Skeletal muscle tissue (tissue), 3 donors: ENCODE measurements at regions not wholly inside any gene's neighbourhood (a gene's known extent, or its start where the extent isn't known, plus 50 kb on each side); places are given as distances from the start of the nearest gene placed in this dataset.

Experiments
- H3K27ac ChIP-seq: one replicate; pipeline ENCODE4 v1.7.0; 2013; ENCODE audit warnings: mild to moderate bottlenecking, low read depth, low read length, inconsistent platforms
- H3K27me3 ChIP-seq, 3 donors: one replicate each; pipeline ENCODE4 v1.7.0; 2013; ENCODE audit warnings: low read length in 3 of 3; ENCODE audit not compliant: control insufficient read depth in 3 of 3, insufficient read depth in 3 of 3
- H3K36me3 ChIP-seq, 3 donors: one replicate each; pipeline ENCODE4 v1.7.0; 2013; ENCODE audit warnings: low read length in 3 of 3; ENCODE audit not compliant: control insufficient read depth in 3 of 3, insufficient read depth in 3 of 3
- H3K4me1 ChIP-seq, 3 donors: one replicate each; pipeline ENCODE4 v1.7.0; 2013; ENCODE audit warnings: low read length in 3 of 3, mild to moderate bottlenecking in 3 of 3; ENCODE audit not compliant: control insufficient read depth in 3 of 3, insufficient read depth in 3 of 3
- H3K4me3 ChIP-seq, 3 donors: one replicate each; pipeline ENCODE4 v1.7.0; 2013; ENCODE audit warnings: low read length in 3 of 3
- H3K9ac ChIP-seq, 3 donors: one replicate each; pipeline ENCODE4 v1.7.0; 2013; ENCODE audit warnings: low read length in 3 of 3, mild to moderate bottlenecking in 3 of 3, moderate library complexity in 2 of 3, low read depth in 1 of 3
- H3K9me3 ChIP-seq, 3 donors: one replicate each; pipeline ENCODE4 v1.7.0; 2013; ENCODE audit warnings: low read length in 3 of 3; ENCODE audit not compliant: control insufficient read depth in 3 of 3
- donor health status: Osteomylitis.

GRCh38 chr14:84520711-84521338 is 1009.1 kb upstream of the FLRT2 start:
- Histone ChIP-seq H3K9ac (no peak overlapping the region), H3K4me3 (no peak overlapping the region), H3K36me3 (no peaks in the 10 kb centered on the region), H3K27ac (no peak overlapping the region), H3K27me3 (no peaks in the 10 kb centered on the region), H3K4me1 (no peaks in the 10 kb centered on the region), H3K9me3 (no peaks in the 10 kb centered on the region)

DNA sequence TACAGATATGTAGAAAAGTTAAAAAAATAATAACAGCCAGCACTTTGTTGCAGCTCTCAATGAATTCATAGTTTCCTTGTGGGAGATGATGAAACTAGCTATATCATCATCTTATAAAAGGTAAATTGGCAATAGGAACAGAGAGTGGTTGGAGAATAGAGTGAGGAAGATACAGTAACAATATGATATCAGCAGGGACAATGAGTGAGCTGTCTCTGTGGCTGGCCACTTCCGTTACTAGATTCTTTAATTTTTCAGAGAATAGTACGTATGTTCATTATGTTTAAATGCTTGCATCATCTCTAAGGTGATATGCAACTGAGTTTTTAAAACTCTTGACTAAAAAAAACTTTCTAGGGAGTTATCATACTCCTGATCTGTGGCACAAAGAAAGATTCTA is 1006.2 kb upstream of the FLRT2 start:
- H3K9me3 ChIP-seq, result no peaks in the 10 kb centered on the region
- no peaks in the 10 kb centered on the region for H3K36me3 ChIP-seq
- H3K9ac ChIP-seq, result no peak overlapping the region
- H3K4me1 ChIP-seq, result no peaks in the 10 kb centered on the region
- H3K27ac ChIP-seq, result no peak overlapping the region
- H3K27me3 ChIP-seq, result no peaks in the 10 kb centered on the region
- no peak overlapping the region for H3K4me3 ChIP-seq

DNA sequence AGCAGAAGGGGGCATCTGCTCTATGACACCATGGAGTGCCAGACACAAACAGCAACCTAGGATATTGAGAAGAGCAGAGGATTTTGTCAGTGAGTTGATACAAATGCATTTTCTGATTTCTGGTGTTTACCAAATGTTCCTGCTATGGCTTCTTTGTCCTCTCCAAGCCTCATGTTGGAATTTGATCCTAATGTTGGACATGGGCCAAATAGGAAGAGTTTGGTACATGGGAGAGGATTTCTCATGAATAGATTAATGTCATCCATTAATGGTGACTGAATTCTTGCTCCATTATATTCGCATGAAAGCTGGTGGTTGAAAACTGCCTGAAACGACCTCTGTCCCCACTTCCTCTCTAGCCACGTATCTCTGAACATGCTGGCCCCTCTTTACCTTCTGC is 1002.2 kb upstream of the FLRT2 start:
- Histone ChIP-seq H3K36me3 (no peaks in the 10 kb centered on the region), H3K9me3 (no peaks in the 10 kb centered on the region), H3K4me1 (no peaks in the 10 kb centered on the region), H3K27me3 (no peaks in the 10 kb centered on the region), H3K4me3 (no peak overlapping the region), H3K27ac (no peak overlapping the region), H3K9ac (no peak overlapping the region)

GRCh38 chr14:84532016-84532415 is 997.9 kb upstream of the FLRT2 start:
- Histone ChIP-seq H3K9ac (no peak overlapping the region), H3K9me3 (no peaks in the 10 kb centered on the region), H3K4me1 (no peaks in the 10 kb centered on the region), H3K27ac (no peak overlapping the region), H3K27me3 (no peaks in the 10 kb centered on the region), H3K4me3 (no peak overlapping the region), H3K36me3 (no peaks in the 10 kb centered on the region)

DNA sequence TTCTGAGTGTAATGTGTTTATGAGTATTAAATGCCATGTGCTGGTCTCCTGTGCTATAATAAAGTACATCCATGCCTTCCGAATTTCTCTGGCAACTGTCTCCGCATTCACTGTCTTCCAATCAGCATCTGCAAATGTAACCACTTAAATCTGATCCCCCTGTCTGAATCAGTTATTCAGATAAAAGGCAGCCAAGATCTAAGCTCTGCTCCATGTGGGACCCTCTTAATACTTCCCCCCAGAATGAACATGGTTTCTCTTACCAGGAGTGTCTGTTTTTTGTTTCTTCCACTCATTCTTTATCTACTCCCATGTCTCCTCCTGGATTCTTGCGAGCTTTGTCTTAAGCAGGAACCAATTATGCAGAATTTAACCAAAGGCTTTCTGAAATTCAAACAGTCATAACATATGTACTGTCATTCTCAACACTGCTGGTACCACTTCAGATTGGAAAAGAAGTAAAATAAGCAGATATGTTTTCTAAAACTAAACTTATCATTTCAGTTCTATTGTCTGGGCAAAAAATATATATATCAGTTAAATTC is 996.7 kb upstream of the FLRT2 start:
- H3K4me3 ChIP-seq, result no peak overlapping the region
- no peaks in the 10 kb centered on the region for H3K36me3 ChIP-seq
- H3K9ac ChIP-seq, result no peak overlapping the region
- no peaks in the 10 kb centered on the region for H3K27me3 ChIP-seq
- H3K4me1 ChIP-seq, result no peaks in the 10 kb centered on the region
- no peak overlapping the region for H3K27ac ChIP-seq
- no peaks in the 10 kb centered on the region for H3K9me3 ChIP-seq

- Histone ChIP-seq H3K9me3 (no peaks in the 10 kb centered on the region), H3K27me3 (no peaks in the 10 kb centered on the region), H3K9ac (no peak overlapping the region), H3K4me1 (no peaks in the 10 kb centered on the region), H3K4me3 (no peak overlapping the region), H3K27ac (no peak overlapping the region), H3K36me3 (no peaks in the 10 kb centered on the region)
Observed at GRCh38 chr14:84533791-84534190, 996.2 kb upstream of the FLRT2 start.

DNA sequence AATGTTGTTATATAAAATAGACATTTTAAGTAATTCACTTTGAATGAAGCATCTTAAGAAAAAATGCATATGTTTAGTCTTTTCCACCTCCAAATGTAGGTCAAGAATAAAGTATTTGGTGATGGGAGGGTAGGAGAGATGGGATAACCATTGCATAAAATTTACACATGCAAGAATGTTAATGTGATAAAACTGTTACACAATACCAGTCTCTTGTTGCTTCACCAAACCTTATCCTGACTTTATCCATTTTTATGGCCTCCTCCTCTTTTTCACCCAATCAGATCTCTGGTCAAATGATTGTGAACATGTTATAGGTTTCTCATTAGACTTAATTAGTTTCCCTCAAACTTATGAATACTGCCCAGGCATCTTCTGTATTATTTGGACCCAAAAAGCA is 994.5 kb upstream of the FLRT2 start:
- Histone ChIP-seq H3K36me3 (no peaks in the 10 kb centered on the region), H3K27ac (no peak overlapping the region), H3K4me1 (no peaks in the 10 kb centered on the region)

GRCh38 chr14:84535976-84536375 is 994.0 kb upstream of the FLRT2 start:
- no peaks in the 10 kb centered on the region for H3K9me3 ChIP-seq
- H3K4me1 ChIP-seq, result no peaks in the 10 kb centered on the region
- H3K27ac ChIP-seq, result no peak overlapping the region
- no peaks in the 10 kb centered on the region for H3K36me3 ChIP-seq
- H3K4me3 ChIP-seq, result no peak overlapping the region
- H3K27me3 ChIP-seq, result no peaks in the 10 kb centered on the region
- H3K9ac ChIP-seq, result no peak overlapping the region

More for the DNA sequence above, 994.5 kb upstream of the FLRT2 start:
- no peak overlapping the region for H3K9ac ChIP-seq
- H3K27me3 ChIP-seq, result no peaks in the 10 kb centered on the region
- H3K4me3 ChIP-seq, result no peak overlapping the region
- no peaks in the 10 kb centered on the region for H3K9me3 ChIP-seq

DNA sequence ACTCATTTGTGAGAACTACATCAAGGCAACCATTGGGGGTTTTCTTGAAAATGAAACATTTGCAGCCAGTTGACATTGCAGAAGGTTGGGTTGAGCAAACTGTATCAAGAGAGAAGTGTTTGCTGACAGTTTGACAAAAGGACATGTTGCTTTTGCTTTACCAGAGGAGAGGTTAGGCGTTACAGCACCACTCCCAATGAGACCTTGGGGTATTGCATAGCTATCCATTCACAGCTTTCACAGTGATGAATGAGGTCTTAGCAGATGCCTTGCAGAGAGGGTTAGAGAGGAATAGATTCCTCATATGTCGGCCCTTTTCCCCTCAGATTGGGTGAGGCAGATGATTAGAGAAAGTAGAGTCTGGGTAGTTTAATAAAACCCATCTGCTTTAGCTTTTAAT is 988.9 kb upstream of the FLRT2 start:
- Histone ChIP-seq H3K4me1 (no peaks in the 10 kb centered on the region), H3K9me3 (no peaks in the 10 kb centered on the region), H3K36me3 (no peaks in the 10 kb centered on the region), H3K9ac (no peak overlapping the region), H3K4me3 (no peak overlapping the region), H3K27me3 (no peaks in the 10 kb centered on the region), H3K27ac (no peak overlapping the region)

GRCh38 chr14:84543859-84544258 is 986.1 kb upstream of the FLRT2 start:
- Histone ChIP-seq H3K4me1 (no peaks in the 10 kb centered on the region), H3K27ac (no peak overlapping the region), H3K27me3 (no peaks in the 10 kb centered on the region), H3K4me3 (no peak overlapping the region), H3K36me3 (no peaks in the 10 kb centered on the region), H3K9me3 (no peaks in the 10 kb centered on the region), H3K9ac (no peak overlapping the region)
